Mononuclear cell (primary cell): ENCODE measurements at regions not wholly inside any gene's neighbourhood (a gene's known extent, or its start where the extent isn't known, plus 50 kb on each side); places are given as distances from the start of the nearest gene placed in this dataset.
"Not testable (repeated sequence)": the region's sequence is repeated elsewhere in the genome, so short reads cannot be mapped to it uniquely, and the experiment has no call there.

Experiments
- H3K27me3 ChIP-seq: 2 replicates; pipeline ENCODE4 v1.6.0; 2011; ENCODE audit warnings: low read length, control low read depth; ENCODE audit not compliant: insufficient read depth
- H3K4me1 ChIP-seq: 2 replicates; pipeline ENCODE4 v1.5.1; 2011; ENCODE audit warnings: mild to moderate bottlenecking, low read length, control low read depth; ENCODE audit not compliant: insufficient read depth
- H3K4me3 ChIP-seq: 2 replicates; pipeline ENCODE4 v1.5.1; 2011; ENCODE audit warnings: mild to moderate bottlenecking, low read length, moderate library complexity
- H3K9me3 ChIP-seq: 2 replicates; pipeline ENCODE4 v1.5.1; 2011; ENCODE audit warnings: low read depth, mild to moderate bottlenecking, control low read depth, low read length

GRCh38 chr1:47686731-47687630, 249.1 kb downstream of the FOXD2 start:
- H3K9me3 ChIP-seq: no peaks in the 10 kb centered on the region
- no peaks in the 10 kb centered on the region for H3K27me3 ChIP-seq
- no peak overlapping the region for H3K4me3 ChIP-seq

GRCh38 chr1:47687631-47688460, 250.0 kb downstream of the FOXD2 start:
- H3K27me3 ChIP-seq: no peaks in the 10 kb centered on the region
- no peaks in the 10 kb centered on the region for H3K4me1 ChIP-seq
- no peaks in the 10 kb centered on the region for H3K9me3 ChIP-seq
- H3K4me3 ChIP-seq: no peak overlapping the region

More at GRCh38 chr1:47686731-47687630, 249.1 kb downstream of the FOXD2 start:
- H3K4me1 ChIP-seq: no peaks in the 10 kb centered on the region

- Histone ChIP-seq H3K4me3 (no peak overlapping the region), H3K27me3 (no peaks in the 10 kb centered on the region), H3K9me3 (no peaks in the 10 kb centered on the region), H3K4me1 (no peaks in the 10 kb centered on the region)
These were observed 250.8 kb downstream of the FOXD2 start for GRCh38 chr1:47688461-47689296.

- Histone ChIP-seq H3K4me3 (no peak overlapping the region), H3K27me3 (no peaks in the 10 kb centered on the region), H3K9me3 (no peaks in the 10 kb centered on the region), H3K4me1 (no peaks in the 10 kb centered on the region)
These were observed 252.1 kb downstream of the FOXD2 start for GRCh38 chr1:47689894-47690293.

- Histone ChIP-seq H3K4me3 (no peak overlapping the region), H3K9me3 (no peaks in the 10 kb centered on the region), H3K27me3 (no peaks in the 10 kb centered on the region), H3K4me1 (no peaks in the 10 kb centered on the region)
These were observed 252.8 kb downstream of the FOXD2 start for GRCh38 chr1:47690341-47691250.

GRCh38 chr1:47691293-47691692, 253.4 kb downstream of the FOXD2 start:
- not testable (repeated sequence) for H3K9me3 ChIP-seq, H3K4me1 ChIP-seq, H3K27me3 ChIP-seq, H3K4me3 ChIP-seq

GRCh38 chr1:47692196-47692595, 254.4 kb downstream of the FOXD2 start:
- no peak overlapping the region for H3K4me3 ChIP-seq
- no peaks in the 10 kb centered on the region for H3K4me1 ChIP-seq

GRCh38 chr1:47693115-47693514, 255.3 kb downstream of the FOXD2 start:
- no peaks in the 10 kb centered on the region for H3K4me1 ChIP-seq
- no peaks in the 10 kb centered on the region for H3K27me3 ChIP-seq
- H3K4me3 ChIP-seq: no peak overlapping the region

More at GRCh38 chr1:47692196-47692595, 254.4 kb downstream of the FOXD2 start:
- H3K9me3 ChIP-seq: no peaks in the 10 kb centered on the region
- no peaks in the 10 kb centered on the region for H3K27me3 ChIP-seq

GRCh38 chr1:47694011-47694890, 256.4 kb downstream of the FOXD2 start:
- no peaks in the 10 kb centered on the region for H3K9me3 ChIP-seq
- H3K4me1 ChIP-seq: no peaks in the 10 kb centered on the region
- H3K4me3 ChIP-seq: no peak overlapping the region
- H3K27me3 ChIP-seq: no peaks in the 10 kb centered on the region

More at GRCh38 chr1:47693115-47693514, 255.3 kb downstream of the FOXD2 start:
- H3K9me3 ChIP-seq: no peaks in the 10 kb centered on the region

- Histone ChIP-seq H3K27me3 (no peaks in the 10 kb centered on the region), H3K4me3 (no peak overlapping the region)
These were observed 258.5 kb downstream of the FOXD2 start for GRCh38 chr1:47696404-47696736.

GRCh38 chr1:47696737-47697441, 259.0 kb downstream of the FOXD2 start:
- no peaks in the 10 kb centered on the region for H3K9me3 ChIP-seq
- H3K4me1 ChIP-seq: no peaks in the 10 kb centered on the region
- H3K4me3 ChIP-seq: no peak overlapping the region
- H3K27me3 ChIP-seq: no peaks in the 10 kb centered on the region

More at GRCh38 chr1:47696404-47696736, 258.5 kb downstream of the FOXD2 start:
- Histone ChIP-seq H3K9me3 (no peaks in the 10 kb centered on the region), H3K4me1 (no peaks in the 10 kb centered on the region)

GRCh38 chr1:47697616-47698335, 259.9 kb downstream of the FOXD2 start:
- H3K27me3 ChIP-seq: no peaks in the 10 kb centered on the region
- H3K9me3 ChIP-seq: no peaks in the 10 kb centered on the region
- H3K4me3 ChIP-seq: no peak overlapping the region
- H3K4me1 ChIP-seq: no peaks in the 10 kb centered on the region
